Renal pelvis (tissue), 1 donor: ENCODE measurements at regions not wholly inside any gene's neighbourhood (a gene's known extent, or its start where the extent isn't known, plus 50 kb on each side); places are given as distances from the start of the nearest gene placed in this dataset.

Experiments
- DNase-seq: peaks from one replicate; pipeline ENCODE4 v3.0.0-alpha.2; 2013

DNA sequence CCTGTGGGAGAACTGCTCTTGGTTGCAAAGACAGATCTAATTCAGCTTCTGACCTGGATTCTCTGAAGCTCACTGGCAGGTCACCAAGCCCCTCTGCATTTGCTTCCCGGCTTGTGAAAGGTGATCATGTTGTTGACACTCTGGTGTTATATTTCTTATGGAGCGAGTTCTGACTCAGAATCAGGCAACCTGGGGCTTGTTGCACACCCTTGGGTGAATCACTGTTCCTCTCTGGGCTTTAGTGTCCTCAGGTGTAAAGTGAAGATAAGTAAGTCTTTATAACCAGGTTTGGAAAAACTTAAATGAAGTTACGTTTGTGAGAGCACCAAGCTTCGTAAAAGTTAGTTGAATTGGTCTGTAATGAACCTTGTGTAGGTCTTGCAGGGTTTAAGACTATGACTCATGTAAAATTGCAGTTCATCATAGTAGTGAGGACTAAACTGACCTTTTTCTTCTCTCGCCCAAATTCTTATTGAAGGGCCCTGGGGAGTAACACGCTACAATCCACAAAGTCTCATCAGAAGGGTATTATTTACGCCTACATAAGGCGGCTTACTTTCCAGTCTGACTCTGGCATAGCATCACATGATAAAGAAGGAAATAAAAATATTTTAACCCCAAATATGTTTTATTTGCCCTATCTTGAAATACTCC, 218.6 kb downstream of the TMEM38B start:
- DNase-seq, result no peak

DNA sequence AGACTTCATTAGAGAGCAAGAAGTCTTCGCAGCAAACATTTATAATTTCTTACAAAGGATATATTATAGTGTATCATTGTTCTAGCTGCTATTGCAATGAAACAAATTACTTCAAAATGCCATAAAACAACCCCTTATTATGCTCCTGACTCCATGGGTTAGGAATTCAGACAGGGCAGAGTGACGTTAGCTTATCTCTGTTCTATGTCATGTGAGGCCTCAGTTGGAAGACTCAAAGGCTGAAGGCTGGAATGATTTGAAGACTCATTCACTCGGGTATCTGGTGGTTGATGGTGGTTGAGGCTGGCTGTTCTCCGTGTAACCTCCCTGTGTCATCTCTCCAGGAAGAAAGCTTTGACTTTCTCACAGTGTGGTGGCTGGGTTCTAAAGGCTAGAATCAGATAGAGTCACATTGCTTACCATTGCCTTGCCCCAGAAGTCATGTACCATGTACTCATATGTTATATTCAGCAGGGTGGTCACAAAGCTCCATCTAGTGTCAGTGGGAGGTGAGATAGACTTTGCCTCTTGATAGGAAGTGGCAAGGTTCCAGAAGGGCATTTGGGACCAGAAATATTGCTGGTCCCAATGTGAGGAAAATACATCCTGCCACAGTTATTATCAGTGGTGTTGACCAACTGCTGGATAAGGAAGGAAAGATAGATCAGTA, 226.9 kb downstream of the TMEM38B start:
- no peak for DNase-seq

DNA sequence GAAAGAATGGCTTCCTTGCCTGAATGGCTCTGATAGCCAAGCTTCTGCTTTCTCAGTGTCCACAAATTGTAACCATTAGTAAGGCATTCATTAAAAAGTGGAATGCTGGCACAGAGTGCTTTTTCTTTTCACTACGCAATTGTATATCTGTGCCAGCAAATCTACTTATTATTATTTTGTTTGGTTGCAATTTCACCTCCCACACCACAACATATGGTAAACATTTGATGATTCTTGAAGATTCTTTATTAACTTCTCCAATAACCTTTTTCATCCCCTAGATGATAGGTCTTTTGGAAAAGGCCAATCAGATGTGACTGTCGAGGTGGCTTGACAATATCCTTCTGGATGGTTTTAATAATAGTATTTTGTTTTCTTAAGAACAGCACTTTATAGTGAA, 234.1 kb downstream of the TMEM38B start:
- DNase-seq, result no peak

DNA sequence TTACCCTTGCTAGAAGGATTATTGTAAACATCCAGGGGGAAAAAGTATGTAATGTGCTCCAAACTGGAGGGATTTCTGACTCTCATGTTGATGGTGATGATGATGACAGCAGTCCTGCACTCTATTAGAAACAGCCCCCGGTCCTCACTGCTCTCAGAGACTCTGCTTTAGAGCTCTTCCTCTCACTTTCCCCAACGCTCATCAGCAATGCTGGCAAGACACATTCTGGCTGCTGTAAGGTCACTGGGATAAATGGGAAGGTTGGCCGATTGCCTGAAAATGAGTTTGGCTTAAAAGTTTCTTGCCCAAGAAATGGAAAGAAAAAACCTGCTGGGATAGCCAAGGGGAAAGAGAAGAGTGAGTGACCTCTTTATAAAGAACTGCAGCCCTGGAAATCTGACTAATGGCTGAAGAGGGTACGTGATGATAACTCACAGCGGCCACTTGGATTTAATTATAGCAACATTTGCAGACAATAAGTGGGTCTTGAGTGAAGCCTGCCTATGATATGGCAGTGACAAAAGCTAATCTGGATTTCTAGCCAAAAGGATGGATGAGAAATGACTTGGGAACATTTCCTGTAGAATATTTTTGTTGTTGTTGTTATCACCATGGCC, 235.8 kb downstream of the TMEM38B start:
- DNase-seq, result no peak

DNA sequence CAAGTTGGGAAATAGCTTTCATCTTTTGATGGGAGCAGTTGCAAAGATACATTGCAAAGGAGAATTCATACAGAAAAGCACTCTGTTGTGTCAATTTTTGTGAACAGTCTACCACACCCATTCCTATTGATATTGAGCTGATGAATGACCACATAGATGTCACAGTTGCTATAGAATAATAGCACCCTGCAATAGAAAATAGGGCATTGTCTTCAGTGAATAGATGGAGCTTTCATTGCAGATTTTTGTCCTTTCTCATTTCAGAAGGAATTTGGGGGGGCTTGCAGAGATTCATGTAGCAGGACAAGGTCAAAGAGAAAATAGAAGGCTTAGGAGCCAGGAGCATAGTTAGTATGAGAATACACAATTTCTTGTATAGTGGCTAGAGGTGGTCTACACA, 237.9 kb downstream of the TMEM38B start:
- no peak for DNase-seq

GRCh38 chr9:105950448-105950847, 256.1 kb downstream of the TMEM38B start:
- DNase-seq, result no peak

DNA sequence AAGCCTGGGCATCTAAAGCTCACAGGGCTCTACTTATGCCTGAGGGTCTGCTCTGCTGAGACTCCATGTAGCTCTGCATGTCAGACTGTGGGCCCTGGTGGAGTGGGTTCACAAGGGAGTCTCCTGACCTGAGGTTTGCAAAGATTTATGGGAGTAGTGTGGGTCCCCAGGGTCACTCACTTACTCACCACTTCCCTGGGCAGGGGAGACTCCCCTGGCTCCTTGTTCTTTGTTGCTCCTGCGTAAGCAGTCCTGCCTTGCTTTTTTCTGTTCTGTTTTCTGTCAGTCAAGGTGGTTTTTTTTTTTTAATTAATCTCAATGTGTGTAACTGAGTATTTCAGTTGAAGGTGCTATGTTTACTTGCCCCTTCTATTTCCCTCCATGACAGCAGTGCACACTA, 256.6 kb downstream of the TMEM38B start:
- DNase-seq, result no peak

- DNase-seq, result no peak
Measured at GRCh38 chr9:105954517-105954916, 260.2 kb downstream of the TMEM38B start.

GRCh38 chr9:105957830-105958229, 263.5 kb downstream of the TMEM38B start:
- DNase-seq, result no peak

DNA sequence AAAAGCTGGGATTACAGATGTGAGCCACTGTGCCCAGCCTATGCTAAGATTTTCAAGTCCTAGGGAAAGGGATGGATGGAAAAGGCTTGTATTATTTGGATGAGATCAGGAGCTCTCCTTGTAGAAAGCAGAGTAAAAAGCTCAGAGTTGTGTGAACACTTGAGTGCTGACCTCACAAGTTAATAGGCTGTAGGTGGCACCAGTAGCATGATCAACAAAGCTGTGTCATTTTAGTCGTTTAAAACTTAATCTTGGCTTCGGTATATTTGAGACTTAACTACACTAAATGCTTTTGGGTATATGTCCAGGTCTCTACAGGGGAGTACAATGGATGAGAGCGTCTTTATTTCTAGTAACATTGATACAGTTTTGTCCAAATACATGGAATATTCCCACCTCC, 264.2 kb downstream of the TMEM38B start:
- DNase-seq, result no peak

- DNase-seq, result peak; percentile 79
Measured at GRCh38 chr9:105959531-105959930, 265.2 kb downstream of the TMEM38B start.

GRCh38 chr9:105963343-105964099, 269.2 kb downstream of the TMEM38B start:
- no peak for DNase-seq

- DNase-seq, result no peak
Measured at GRCh38 chr9:105964156-105964555, 269.8 kb downstream of the TMEM38B start.

GRCh38 chr9:105966834-105967233, 272.5 kb downstream of the TMEM38B start:
- no peak for DNase-seq

DNA sequence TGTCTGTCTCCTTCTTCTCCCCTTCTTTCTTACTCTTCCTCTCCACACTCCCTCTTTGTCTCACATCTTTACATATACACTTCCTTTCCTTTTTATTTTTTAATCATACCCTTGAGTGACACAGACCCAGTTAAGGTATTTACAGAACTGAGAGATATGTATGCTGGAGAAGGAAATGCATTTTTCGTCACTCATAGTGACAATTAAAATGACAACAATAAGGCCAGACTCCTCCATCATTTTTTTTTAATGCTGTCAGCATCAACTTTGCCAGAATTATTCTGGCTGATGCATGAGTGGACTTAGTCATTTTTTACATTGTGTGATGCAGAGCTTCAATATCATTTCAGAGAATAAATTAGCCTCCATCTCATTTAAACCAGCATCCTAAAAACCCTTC, 272.9 kb downstream of the TMEM38B start:
- DNase-seq, result no peak

DNA sequence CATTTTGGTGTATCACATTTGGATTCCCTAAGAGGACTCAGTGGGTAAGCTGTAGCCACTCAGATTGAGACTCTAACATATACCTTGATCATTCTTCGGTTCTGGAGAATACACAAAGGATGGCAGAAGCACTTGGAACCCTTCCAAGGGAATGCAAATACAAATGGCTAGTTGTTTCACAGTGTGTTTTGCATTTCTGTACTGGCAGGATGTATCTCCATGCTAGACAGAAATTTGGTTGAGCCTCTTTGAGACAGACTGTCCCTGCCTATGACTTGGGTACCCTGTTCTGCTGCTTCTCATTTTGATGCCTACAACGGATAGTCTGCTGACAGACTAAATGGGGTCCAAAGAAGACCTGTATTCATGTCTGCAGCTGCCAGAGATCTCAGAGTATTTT, 273.5 kb downstream of the TMEM38B start:
- DNase-seq, result no peak

DNA sequence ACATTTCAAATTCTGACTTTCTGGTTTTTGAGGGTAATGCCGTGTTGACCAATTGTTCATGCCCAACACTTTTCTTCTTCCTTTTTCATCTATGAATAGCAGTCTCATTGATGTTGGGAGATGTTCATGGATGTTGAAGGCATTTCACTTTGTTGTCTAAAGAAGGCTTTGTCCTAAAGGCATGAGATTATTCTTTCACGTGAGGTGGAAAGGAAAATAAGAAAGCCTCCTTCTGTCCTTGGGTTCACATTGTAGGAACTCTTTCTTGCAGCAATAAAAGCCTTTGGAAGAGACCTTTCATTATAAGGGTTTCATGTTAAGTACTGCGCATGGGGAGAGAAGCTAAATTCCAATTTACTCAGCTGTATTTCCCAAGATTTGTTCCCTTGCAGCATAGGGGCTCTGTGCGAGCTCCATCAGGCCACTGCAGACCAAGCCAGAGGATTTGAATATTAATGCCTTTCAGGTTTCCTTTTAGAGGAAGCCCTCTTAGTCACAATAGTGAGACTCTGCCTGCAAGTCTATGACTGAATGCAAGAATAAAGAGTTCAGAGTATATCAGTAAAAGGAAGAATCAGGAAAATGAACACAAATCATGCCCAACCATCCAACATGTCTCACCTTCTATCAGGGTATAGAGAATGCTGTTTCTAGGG, 274.6 kb downstream of the TMEM38B start:
- DNase-seq, result no peak

GRCh38 chr9:105969636-105970035, 275.3 kb downstream of the TMEM38B start:
- no peak for DNase-seq

- DNase-seq, result no peak
Measured at GRCh38 chr9:105971986-105972385, 277.6 kb downstream of the TMEM38B start.

DNA sequence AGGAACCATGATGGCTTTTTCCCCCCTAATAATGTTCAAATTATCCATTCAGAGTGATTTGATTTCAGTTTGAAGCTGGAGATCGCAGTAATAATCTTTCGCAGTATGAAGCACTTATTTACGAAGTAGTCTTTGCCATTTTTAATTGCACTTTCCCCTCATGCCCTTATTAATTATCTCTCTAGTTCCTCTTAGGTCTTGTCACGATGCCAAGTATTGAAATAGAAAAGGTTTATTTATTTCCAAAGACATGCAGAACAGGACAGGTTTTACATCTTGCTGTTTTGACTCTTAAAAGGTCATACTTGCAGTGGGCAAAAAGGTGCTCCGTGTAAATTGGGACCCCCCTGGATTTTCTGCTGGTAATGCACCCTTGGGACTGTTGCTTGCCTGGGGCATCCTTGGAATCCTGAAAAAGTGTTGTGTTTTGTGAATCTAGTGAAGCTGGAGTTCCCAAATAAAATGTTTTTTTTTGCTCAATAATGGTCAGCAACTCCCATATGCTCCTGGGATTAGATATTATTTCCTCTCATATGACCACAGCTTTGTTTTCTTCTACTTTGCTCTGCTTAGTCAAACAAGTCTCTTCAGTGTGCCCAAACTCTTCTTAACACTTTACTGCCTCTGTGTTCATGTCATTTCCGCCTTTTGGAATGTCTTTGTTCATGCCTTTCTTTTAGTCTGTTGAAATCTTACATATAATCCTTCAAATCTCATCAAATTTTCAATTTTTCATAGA, 278.3 kb downstream of the TMEM38B start:
- no peak for DNase-seq

- no peak for DNase-seq
Measured at GRCh38 chr9:105973951-105974351, 279.6 kb downstream of the TMEM38B start.
